ENCODE measurements at regions not wholly inside any gene's neighbourhood (a gene's known extent, or its start where the extent isn't known, plus 50 kb on each side); places are given as distances from the start of the nearest gene placed in this dataset.

GRCh38 chr11:43575913-43576310, 104.6 kb upstream of the HSD17B12 start:
- no peak for DNase-seq (ENCODE audit: low read depth)

- peak; percentile 28 for DNase-seq (ENCODE audit: low read depth)
Measured at GRCh38 chr11:43576320-43576802, 104.2 kb upstream of the HSD17B12 start.

- peak; percentile 58 for DNase-seq (ENCODE audit: low read depth)
Measured at GRCh38 chr11:43576803-43577521, 103.6 kb upstream of the HSD17B12 start.

- DNase-seq (ENCODE audit: low read depth): no peak
Measured at GRCh38 chr11:43577566-43578264, 102.8 kb upstream of the HSD17B12 start.

- DNase-seq (ENCODE audit: low read depth): peak; percentile 64
Measured at GRCh38 chr11:43578346-43579170, 102.0 kb upstream of the HSD17B12 start.

GRCh38 chr11:43579171-43579918, 101.2 kb upstream of the HSD17B12 start:
- peak; percentile 14 for DNase-seq (ENCODE audit: low read depth)

GRCh38 chr11:43579919-43580276, 100.6 kb upstream of the HSD17B12 start:
- DNase-seq (ENCODE audit: low read depth): no peak

GRCh38 chr11:43580735-43581369, 99.7 kb upstream of the HSD17B12 start:
- peak; percentile 33 for DNase-seq (ENCODE audit: low read depth)

- DNase-seq (ENCODE audit: low read depth): no peak
Measured at GRCh38 chr11:43581370-43582023, 99.0 kb upstream of the HSD17B12 start.

- DNase-seq (ENCODE audit: low read depth): no peak
Measured at GRCh38 chr11:43582024-43582862, 98.3 kb upstream of the HSD17B12 start.

GRCh38 chr11:43582863-43583462, 97.6 kb upstream of the HSD17B12 start:
- DNase-seq (ENCODE audit: low read depth): no peak

- no peak for DNase-seq (ENCODE audit: low read depth)
Measured at GRCh38 chr11:43583548-43583947, 97.0 kb upstream of the HSD17B12 start.

GRCh38 chr11:43585877-43586608, 94.5 kb upstream of the HSD17B12 start:
- no peak for DNase-seq (ENCODE audit: low read depth)

- no peak for DNase-seq (ENCODE audit: low read depth)
Measured at GRCh38 chr11:43589601-43590250, 90.8 kb upstream of the HSD17B12 start.

- no peak for DNase-seq (ENCODE audit: low read depth)
Measured at GRCh38 chr11:43601511-43601910, 79.0 kb upstream of the HSD17B12 start.

GRCh38 chr11:43602670-43603069, 77.9 kb upstream of the HSD17B12 start:
- DNase-seq (ENCODE audit: low read depth): no peak

- no peak for DNase-seq (ENCODE audit: low read depth)
Measured at GRCh38 chr11:43614214-43614613, 66.3 kb upstream of the HSD17B12 start.

- DNase-seq (ENCODE audit: low read depth): no peak
Measured at GRCh38 chr11:43619863-43620505, 60.6 kb upstream of the HSD17B12 start.

All from EH (cell line).